ENCODE measurements at regions not wholly inside any gene's neighbourhood (a gene's known extent, or its start where the extent isn't known, plus 50 kb on each side); places are given as distances from the start of the nearest gene placed in this dataset.

GRCh38 chr17:77828749-77829539 lies 129.6 kb upstream of the TNRC6C start:
- TF ChIP-seq CTCF (IDR thresholded peaks at IDR 0.05) (no peak), AFF4 (CRISPR knock-in tag; IDR thresholded peaks at IDR 0.05; ENCODE audit: borderline replicate concordance) (no peak), ARID4B (CRISPR knock-in tag; IDR thresholded peaks at IDR 0.05; ENCODE audit: borderline replicate concordance) (no peak), ETV6 (CRISPR knock-in tag; IDR thresholded peaks at IDR 0.05) (no peak), SP1 (CRISPR knock-in tag; conservative IDR thresholded peaks at IDR 0.05) (no peak), PRRX2 (CRISPR knock-in tag; IDR thresholded peaks at IDR 0.05) (no peak), USF1 (CRISPR knock-in tag; IDR thresholded peaks at IDR 0.05) (no peak), NR2C2 (CRISPR knock-in tag; IDR thresholded peaks at IDR 0.05) (no peak), ZNF121 (CRISPR knock-in tag; IDR thresholded peaks at IDR 0.05) (peak; percentile 96), ZBTB21 (CRISPR knock-in tag; IDR thresholded peaks at IDR 0.05; ENCODE audit: borderline replicate concordance) (no peak), CREM (CRISPR knock-in tag; IDR thresholded peaks at IDR 0.05) (no peak), PRDM15 (CRISPR knock-in tag; IDR thresholded peaks at IDR 0.05) (no peak), ZNF281 (CRISPR knock-in tag; IDR thresholded peaks at IDR 0.05) (no peak)

Data from WTC11 (cell line).